ENCODE measurements at regions not wholly inside any gene's neighbourhood (a gene's known extent, or its start where the extent isn't known, plus 50 kb on each side); places are given as distances from the start of the nearest gene placed in this dataset.

DNA sequence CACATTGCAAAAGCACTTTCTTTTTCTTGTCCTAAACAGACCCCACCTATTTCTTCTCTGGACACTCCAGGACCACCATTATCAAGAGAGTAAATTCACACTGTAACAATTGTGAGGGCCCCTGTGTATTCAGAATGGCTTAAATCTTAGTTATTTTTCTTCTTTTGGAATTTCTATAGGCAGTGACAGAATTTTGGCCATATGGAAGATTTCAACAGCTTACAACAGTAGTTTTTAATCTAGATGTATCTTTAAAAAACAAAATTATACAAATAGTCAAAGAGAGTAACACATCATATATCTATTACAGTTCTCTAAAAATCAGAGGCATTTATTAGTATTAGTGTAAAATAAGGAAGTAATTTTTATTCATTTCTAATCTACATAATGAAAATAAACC lies 482.1 kb downstream of the LIG4 start:
- no TSS peak for BruUV-seq (replicated peaks)
- H3K27ac Mint-ChIP-seq (ENCODE audit: unreplicated experiment) = no peak overlapping the region
- no peaks in the 10 kb centered on the region for H3K36me3 Mint-ChIP-seq (ENCODE audit: insufficient read depth, unreplicated experiment)
- Histone ChIP-seq H3K9me3 (no peaks in the 10 kb centered on the region), H3K4me1 (no peaks in the 10 kb centered on the region), H3K36me3 (ENCODE audit: control insufficient read depth, insufficient read depth, low read length) (no peaks in the 10 kb centered on the region), H3K4me3 (ENCODE audit: low read depth, low read length) (no peak overlapping the region), H3K27me3 (replicated peaks; ENCODE audit: control insufficient read depth, insufficient read depth, low read length) (no peaks in the 10 kb centered on the region)
- no peaks in the 10 kb centered on the region for H3K27me3 Mint-ChIP-seq (ENCODE audit: insufficient read depth, unreplicated experiment)
- ChIA-PET POLR2A (no interaction called here), CTCF (no interaction called here)
- TF ChIP-seq, protein P1, sequence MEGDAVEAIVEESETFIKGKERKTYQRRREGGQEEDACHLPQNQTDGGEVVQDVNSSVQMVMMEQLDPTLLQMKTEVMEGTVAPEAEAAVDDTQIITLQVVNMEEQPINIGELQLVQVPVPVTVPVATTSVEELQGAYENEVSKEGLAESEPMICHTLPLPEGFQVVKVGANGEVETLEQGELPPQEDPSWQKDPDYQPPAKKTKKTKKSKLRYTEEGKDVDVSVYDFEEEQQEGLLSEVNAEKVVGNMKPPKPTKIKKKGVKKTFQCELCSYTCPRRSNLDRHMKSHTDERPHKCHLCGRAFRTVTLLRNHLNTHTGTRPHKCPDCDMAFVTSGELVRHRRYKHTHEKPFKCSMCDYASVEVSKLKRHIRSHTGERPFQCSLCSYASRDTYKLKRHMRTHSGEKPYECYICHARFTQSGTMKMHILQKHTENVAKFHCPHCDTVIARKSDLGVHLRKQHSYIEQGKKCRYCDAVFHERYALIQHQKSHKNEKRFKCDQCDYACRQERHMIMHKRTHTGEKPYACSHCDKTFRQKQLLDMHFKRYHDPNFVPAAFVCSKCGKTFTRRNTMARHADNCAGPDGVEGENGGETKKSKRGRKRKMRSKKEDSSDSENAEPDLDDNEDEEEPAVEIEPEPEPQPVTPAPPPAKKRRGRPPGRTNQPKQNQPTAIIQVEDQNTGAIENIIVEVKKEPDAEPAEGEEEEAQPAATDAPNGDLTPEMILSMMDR (IDR thresholded peaks at IDR 0.05; ENCODE audit: insufficient read depth in 1 of 2, low read depth in 1 of 2, low read length in 1 of 2, severe bottlenecking in 1 of 2, unreplicated experiment in 1 of 2) = no peak
- intact Hi-C loops (cut with micrococcal nuclease; ENCODE audit: unreplicated experiment) = no loop called here
- DNase-seq = no peak
- H3K9me3 Mint-ChIP-seq (ENCODE audit: unreplicated experiment) = no peaks in the 10 kb centered on the region
- no peaks in the 10 kb centered on the region for H3K4me1 Mint-ChIP-seq (ENCODE audit: low read depth, unreplicated experiment)
- no peak overlapping the region for H3K4me3 Mint-ChIP-seq (ENCODE audit: unreplicated experiment)

DNA sequence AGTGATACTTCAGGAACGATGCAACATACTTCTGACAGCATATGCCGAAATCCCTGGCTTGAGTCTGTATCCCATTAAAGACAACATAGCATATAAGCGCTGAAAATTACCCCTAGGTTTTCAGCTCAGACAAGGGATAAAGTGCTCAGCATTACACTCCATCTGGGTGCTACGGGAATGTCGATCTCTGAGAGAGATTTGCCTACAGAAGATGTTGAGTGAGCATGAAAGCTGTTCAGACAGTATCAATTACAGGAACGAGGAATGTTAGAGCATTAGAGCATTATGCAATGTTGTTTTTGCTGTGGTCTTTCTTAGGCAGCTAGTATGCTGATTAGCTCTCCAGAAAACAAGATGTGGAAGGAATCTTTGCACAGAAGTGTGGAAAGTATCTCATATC lies 484.5 kb downstream of the LIG4 start:
- CTCF ChIA-PET = interaction anchor here (0.5 kb wide), 1 partner anchor 1421 kb away, joined by 3 read pairs; no protein-coding TSS in a partner anchor
- Mint-ChIP-seq H3K4me1 (ENCODE audit: low read depth, unreplicated experiment) (no peaks in the 10 kb centered on the region), H3K27ac (ENCODE audit: unreplicated experiment) (no peak overlapping the region)

DNA sequence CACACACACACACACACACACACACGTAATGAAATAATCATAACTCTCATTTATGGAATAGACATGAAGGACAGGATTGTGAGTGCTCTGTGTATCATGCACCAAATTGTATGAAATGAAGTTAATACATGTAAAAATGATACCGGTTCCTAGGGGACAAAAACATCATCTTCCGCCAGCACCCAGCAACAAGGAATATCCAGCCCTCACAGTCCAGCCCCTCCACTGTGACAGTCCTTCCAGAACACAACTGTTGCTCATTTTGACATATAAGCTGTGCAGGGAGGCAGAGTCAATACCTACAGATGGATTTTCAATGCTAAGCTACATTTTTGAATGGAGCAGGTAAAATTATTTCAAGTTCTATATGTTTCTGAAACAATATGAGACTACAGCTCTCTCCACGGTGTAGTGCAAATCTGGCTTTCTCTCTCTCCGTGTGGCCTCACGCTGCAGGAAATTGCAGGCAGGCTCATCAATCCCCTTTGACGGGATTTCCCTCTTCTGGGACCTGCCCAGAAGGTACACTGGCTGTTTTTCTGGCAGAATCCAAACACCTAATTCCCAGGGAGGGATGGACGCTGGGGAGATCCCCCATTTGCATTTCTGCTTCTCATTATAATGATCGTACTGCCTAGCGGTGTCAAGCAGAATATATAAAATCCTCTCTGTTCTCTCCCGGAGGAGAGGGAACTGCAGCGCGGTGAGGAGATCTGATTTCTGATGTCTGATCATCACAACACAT lies 494.0 kb downstream of the LIG4 start:
- no TSS peak for BruUV-seq (replicated peaks)

More for the DNA sequence above, 484.5 kb downstream of the LIG4 start:
- Histone ChIP-seq H3K9me3 (no peaks in the 10 kb centered on the region), H3K36me3 (ENCODE audit: control insufficient read depth, insufficient read depth, low read length) (no peaks in the 10 kb centered on the region), H3K4me1 (no peaks in the 10 kb centered on the region), H3K27me3 (replicated peaks; ENCODE audit: control insufficient read depth, insufficient read depth, low read length) (no peaks in the 10 kb centered on the region), H3K4me3 (ENCODE audit: low read depth, low read length) (no peak overlapping the region)
- DNase-seq = no peak
- H3K27me3 Mint-ChIP-seq (ENCODE audit: insufficient read depth, unreplicated experiment) = no peaks in the 10 kb centered on the region
- BruUV-seq (replicated peaks) = no TSS peak
- no peaks in the 10 kb centered on the region for H3K36me3 Mint-ChIP-seq (ENCODE audit: insufficient read depth, unreplicated experiment)
- H3K4me3 Mint-ChIP-seq (ENCODE audit: unreplicated experiment) = no peak overlapping the region
- POLR2A ChIA-PET = no interaction called here
- intact Hi-C loops (cut with micrococcal nuclease; ENCODE audit: unreplicated experiment) = no loop called here
- no peaks in the 10 kb centered on the region for H3K9me3 Mint-ChIP-seq (ENCODE audit: unreplicated experiment)
- TF ChIP-seq, protein P1 (IDR thresholded peaks at IDR 0.05; ENCODE audit: insufficient read depth in 1 of 2, low read depth in 1 of 2, low read length in 1 of 2, severe bottlenecking in 1 of 2, unreplicated experiment in 1 of 2) = no peak

More for the DNA sequence above, 494.0 kb downstream of the LIG4 start:
- Mint-ChIP-seq H3K4me3 (ENCODE audit: unreplicated experiment) (no peak overlapping the region), H3K4me1 (ENCODE audit: low read depth, unreplicated experiment) (no peaks in the 10 kb centered on the region), H3K36me3 (ENCODE audit: insufficient read depth, unreplicated experiment) (no peaks in the 10 kb centered on the region), H3K9me3 (ENCODE audit: unreplicated experiment) (no peaks in the 10 kb centered on the region), H3K27ac (ENCODE audit: unreplicated experiment) (no peak overlapping the region), H3K27me3 (ENCODE audit: insufficient read depth, unreplicated experiment) (peaks cover 10% of the 10 kb centered on the region)
- no peaks in the 10 kb centered on the region for H3K4me1 ChIP-seq
- intact Hi-C loops (cut with micrococcal nuclease; ENCODE audit: unreplicated experiment) = no loop called here
- no peak overlapping the region for H3K4me3 ChIP-seq (ENCODE audit: low read depth, low read length)
- TF ChIP-seq, protein P1 (IDR thresholded peaks at IDR 0.05; ENCODE audit: insufficient read depth in 1 of 2, low read depth in 1 of 2, low read length in 1 of 2, severe bottlenecking in 1 of 2, unreplicated experiment in 1 of 2) = no peak
- no peaks in the 10 kb centered on the region for H3K36me3 ChIP-seq (ENCODE audit: control insufficient read depth, insufficient read depth, low read length)
- ChIA-PET CTCF (no interaction called here), POLR2A (no interaction called here)
- H3K27me3 ChIP-seq (replicated peaks; ENCODE audit: control insufficient read depth, insufficient read depth, low read length) = no peaks in the 10 kb centered on the region
- no peaks in the 10 kb centered on the region for H3K9me3 ChIP-seq
- no peak for DNase-seq
